HK-2 (cell line): ENCODE measurements at regions not wholly inside any gene's neighbourhood (a gene's known extent, or its start where the extent isn't known, plus 50 kb on each side); places are given as distances from the start of the nearest gene placed in this dataset.

ENCODE experiments used
- DNase-seq: peaks from one replicate; pipeline ENCODE4 v3.0.0-alpha.2; 2018; ENCODE audit not compliant: unreplicated experiment

DNA sequence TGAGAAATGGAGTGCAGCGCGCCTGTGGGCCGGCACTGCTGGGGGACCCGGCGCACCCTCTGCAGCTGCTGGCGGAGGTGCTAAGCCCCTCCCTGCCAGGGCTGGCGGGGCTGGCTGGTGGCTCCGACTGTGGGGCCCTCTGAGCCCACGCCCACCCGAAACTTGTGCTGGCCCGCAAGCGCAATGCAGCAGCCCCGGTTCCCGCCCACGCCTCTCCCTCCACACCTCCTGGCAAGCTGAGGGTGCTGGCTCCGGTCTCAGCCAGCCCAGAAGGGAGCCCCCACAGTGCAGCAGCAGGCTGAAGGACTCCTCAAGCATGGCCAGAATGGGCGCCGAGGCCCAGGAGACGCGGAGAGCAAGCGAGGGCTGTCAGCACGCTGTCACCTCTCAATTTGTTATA, 1063.0 kb upstream of the AUTS2 start:
- DNase-seq: no peak

DNA sequence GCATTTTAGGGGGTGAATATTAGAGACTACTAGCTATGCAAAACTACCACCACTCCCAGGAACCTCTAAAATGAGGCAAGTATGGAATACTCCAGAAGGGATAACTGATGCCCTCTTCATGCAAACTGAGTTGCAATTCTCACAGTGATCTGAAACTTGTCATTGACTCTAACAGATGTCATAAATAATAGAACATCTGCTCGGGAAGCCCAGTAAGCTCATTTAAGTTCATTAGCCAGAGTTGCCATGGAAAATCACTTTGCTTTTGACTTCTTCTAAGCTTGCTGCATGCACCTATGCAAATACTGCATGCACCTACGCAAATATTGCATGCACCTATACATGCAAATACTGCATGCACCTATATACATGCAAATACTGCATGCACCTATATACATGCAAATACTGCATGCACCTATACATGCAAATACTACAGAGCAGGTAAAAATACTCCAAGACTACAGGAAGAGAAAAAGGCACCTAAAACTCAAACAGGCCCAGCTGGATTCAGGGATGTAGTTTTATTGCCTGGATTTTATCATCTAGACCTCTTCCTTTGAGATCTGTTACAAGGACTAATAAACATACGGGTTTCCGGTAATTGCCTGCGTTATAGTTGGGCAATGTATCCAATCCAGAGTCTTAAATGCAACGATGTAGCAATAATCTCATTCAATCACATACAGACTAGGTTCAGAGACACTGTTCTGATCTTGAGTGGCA, 1061.1 kb upstream of the AUTS2 start:
- no peak for DNase-seq

DNA sequence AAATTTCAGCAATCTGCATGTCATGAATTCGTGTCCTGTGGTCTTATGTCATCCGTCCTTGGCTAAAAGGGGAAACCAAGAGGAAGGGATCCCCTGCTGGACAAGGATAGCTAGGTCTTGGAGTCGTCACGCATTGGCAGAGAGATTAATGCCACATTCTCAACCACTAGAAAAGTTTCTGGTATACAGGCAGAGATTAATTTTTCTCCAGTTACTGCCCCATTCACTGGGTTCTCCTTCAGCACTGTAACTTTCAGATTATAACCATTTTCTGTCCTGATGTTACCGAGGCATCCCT, 1060.6 kb upstream of the AUTS2 start:
- no peak for DNase-seq

DNA sequence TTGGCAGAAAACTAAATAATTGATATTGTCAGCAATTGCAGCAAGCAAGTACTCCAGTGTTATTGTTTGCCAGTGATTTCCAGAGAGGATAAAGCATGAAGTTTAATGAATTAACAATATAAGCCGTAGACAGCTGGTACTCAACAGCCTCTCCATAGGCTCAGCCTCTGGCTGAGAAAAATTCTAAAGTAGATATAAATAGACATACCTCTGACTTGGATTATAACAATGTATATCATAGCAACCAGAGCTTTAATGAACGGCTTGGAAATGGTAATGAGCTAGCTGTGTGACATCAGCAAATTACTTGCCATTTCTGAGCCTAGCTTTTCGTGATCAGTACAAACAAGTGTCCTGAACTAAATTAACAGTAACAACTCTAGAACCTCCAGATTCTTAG, 1055.4 kb upstream of the AUTS2 start:
- no peak for DNase-seq

DNA sequence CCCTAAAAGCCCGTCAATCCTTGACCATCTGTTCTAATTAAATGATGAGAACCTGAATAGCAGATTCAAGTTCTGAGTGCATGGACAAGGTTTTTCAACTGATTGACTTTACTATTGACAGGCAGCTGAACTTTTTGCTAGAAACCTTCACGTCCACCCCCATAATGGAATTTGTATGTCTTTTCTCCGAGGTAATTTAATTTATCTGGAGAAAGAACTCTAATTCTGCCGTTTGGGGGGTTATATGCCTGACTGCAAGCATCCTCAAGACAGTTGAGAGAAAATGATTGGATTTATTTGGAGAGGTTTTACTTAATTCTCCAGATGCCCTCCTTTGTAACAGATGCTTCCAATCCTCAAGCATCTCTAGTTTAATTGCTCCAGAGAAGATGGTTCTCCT, 1053.4 kb upstream of the AUTS2 start:
- DNase-seq: no peak

DNA sequence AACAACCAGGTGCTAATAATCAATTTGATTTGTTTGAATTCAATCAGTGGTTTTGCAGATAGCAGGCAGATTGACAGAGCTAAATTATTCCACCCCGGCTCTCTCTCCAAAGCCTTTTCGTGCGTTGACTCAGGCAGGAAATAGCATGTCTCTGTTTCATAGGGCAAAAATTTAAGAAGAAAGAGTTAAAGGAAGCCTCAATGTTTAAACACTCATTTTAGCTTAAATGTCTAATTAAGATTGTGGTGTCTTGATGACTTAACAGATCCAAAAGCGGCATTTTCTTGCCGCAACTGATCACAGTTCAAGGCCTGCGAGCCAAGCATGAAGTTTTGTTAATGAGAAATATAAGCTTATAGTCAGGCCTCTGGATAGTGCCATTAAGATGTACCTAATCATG, 1051.1 kb upstream of the AUTS2 start:
- DNase-seq: no peak

DNA sequence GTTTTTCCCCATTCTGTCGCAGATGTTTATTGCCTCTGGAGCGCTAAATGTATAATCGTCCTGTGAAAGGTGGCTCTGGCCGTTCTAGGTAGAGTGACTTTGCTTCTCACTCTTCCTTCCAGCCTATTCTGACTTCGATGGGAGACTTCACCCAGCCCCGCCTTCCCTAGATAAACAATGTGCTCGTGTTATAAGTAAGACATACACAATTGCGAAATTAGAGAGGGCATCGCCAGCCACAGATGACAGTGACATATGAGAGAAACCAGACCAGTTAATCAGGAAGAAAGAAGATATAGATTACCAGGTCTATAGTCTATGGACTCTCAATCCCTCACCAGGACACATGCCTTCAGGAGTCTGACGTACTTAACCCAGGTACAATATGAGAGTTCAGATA, 1050.5 kb upstream of the AUTS2 start:
- DNase-seq: no peak

DNA sequence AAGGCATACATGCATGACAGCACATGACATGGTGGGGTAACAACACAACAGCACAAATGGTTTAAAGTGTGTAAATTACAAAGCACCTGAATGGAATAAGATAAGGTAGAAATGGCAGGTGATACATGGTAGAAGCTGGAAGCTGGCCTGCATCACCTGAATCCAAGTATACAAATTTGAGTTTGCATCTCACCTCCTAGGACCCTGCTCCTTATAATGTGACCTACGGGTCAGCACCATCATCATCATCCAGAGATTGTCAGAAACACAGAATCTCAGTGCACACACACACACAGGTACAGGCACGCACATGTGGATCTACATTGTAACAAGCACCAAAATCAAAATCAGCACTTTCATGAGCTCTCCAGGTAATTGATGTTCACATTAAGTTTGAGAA, 1048.2 kb upstream of the AUTS2 start:
- no peak for DNase-seq

DNA sequence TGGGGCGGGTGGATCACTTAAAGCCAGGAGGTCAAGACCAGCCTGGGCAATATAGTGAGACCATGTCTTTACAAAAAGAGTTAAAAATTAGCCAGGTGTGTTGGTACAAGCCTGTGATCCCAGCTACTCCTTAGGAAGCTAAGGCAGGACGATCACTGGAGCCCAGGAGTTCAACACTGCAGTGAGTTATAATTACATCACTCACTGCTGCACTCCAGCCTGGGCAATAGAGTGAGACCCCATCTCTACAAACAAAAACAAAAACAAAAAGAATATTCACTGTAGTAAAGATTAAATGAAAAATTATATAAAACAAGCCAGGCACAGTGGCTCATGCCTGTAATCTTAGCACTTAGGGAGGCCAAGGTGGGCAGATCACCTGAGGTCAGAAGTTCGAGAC, 1047.6 kb upstream of the AUTS2 start:
- no peak for DNase-seq

DNA sequence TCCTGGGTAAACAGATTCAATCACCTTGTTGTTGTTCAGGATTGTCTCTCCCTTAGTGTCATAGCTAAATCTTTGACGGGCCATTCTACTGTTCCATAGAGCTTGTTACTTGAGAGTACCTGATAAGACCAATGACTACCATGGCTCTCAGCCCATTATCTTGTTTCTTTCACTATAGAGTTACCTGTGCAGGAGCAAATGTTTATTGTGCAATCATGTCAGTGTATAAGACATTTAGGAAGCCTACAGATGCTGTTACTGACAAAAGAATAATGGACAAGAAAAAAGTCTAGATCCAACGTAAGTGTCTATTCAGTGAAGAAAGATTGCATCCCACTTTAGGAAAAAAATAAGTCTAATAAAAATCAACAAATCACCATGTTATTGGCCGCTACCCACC, 1041.7 kb upstream of the AUTS2 start:
- DNase-seq: no peak

DNA sequence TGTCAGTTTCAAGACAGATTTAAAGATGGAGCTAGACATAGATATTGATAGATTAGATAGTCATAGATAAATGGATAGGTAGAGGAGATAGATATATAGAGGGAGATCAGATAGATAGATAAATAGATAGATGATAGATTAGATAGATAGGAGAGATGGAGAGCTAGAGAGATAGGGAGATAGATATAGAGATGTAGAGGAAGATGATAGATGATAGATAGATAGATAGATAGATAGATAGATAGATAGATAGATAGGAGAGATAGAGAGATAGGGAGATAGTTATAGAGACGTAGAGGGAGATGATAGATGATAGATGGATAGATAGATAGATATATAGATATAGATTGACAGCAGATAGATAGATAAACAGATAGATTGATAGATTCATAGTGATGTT, 1038.8 kb upstream of the AUTS2 start:
- DNase-seq: no peak

DNA sequence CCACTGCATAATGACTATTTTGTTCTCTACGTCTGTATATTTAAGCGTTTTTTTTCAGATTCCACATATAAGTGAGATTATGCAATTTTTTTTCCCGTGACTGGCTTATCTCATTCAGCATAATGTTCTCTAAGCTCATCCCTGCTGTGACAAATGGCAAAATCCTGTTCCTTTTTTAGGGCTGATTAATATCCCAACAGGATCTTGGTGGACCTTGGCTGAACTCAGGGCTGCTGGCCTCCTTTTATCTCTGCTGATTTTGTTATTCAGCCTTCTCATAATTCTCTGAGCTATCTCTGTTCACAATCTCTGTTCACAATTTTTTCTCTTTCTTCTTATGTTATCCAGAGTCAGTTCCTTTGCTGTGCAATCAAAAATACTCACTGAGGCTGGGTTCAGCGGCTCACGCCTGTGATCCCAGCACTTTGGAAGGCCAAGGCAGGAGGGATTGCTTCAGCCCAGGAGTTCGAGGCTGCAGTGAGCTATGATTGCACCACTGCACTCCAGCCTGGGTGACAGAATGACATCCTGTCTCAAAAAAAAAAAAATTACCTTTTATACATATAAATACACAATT, 1035.9 kb upstream of the AUTS2 start:
- no peak for DNase-seq

DNA sequence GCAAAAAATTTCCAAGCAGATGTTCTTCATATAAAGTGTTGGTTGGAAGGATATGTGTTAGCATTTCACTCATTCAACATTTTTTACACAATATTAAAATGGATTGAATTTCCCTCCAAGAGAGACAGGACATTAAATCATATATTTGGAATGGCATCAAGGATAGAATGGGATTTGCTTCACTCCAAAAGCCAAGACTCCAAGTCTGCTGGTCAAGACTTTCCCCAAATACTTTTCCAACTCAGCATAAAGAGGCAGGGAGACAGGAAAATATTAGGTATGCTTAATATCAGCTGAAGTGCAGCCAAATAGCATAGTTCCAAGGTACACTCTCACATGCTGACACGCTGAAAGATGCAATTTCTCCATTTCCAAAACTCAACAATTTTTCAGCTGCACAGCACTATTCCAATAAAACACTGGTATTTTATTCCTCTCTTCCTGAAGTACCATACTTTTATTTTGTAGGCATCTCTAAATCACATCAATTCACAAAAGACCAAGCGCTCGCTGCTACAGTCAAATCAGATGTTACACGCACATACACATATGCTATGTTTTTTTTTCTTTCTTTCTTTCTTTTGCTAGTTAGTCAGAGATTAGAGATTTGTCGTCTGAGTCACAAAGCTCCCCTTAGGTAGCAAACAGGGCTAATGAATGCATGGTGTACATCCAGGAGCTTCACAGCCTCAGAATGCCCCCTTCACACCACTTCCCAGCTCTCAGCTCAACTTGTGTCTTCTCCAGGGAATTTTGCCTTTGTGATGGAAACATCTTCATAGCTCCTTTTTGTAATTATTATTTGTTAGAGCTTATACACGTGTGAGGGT, 1033.8 kb upstream of the AUTS2 start:
- DNase-seq: no peak

DNA sequence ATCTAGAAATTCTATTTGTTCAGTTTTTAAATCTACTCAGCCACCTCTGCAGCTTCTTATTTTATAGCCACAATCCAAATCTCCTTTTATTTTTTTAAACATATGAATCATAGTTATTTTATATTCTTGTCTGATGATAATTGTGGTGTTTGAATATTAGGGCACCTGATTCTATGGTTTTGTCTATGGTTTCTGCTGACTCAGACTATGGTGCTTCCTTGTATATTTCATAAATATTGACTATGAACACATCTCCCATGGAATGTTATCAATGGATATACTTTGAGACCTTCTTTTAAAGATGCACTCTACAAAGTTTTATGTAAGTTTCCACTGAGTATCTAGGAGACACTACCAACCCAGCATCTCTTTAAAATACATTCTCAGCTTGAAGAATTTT, 1027.0 kb upstream of the AUTS2 start:
- DNase-seq: no peak

DNA sequence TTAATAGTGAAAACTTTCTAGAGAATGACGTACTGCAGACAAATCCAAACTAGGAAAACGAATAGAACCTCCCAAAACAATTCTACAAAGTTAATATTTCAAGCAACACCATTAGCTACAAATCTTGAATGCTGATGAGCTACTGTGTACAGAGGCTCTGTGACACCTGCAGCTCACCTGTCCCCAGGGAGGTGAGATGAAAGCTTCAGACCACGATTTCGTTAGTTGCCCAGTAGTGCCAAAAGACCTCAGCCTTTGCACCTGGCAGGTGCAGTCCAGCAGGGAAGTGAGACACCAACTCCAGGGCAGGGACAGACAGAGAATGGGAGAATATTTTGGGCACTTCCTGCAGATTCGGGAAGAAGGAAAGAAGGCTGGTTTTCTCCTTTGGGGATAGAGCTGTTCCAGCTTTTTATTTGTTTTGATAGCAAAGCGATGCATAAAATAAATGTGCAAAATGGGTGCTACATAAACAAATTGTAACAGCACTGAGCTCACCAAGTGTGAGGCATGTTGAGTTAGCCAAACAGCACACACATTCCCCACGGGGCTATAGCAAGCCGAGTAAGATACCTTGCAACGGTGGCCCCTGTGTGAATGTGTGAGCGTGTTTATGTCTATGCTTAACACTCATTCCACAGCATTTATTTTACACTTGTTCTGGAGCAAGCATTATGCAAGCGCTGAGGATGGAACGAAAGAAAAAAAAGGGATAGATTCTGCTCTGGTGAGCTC, 1024.8 kb upstream of the AUTS2 start:
- DNase-seq: no peak

DNA sequence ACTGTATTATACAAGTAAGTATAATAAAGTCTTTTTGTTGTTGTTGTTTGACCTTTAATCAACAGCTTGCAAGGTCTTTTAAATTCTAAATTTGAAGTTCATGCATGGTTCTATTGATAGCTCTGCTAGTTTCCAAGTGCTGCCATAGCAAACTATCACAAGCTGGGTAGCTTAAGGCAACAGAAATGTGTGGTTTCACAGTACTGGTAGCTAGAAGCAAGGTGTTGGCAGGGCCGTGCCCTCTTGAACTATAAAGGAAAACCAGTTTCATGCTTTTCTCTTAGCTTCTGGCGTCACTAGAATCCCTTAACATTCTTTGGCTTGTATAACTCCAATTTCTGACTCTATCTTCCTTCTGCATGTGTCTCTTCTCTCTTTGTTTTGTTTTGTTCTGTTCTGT, 1021.9 kb upstream of the AUTS2 start:
- no peak for DNase-seq

DNA sequence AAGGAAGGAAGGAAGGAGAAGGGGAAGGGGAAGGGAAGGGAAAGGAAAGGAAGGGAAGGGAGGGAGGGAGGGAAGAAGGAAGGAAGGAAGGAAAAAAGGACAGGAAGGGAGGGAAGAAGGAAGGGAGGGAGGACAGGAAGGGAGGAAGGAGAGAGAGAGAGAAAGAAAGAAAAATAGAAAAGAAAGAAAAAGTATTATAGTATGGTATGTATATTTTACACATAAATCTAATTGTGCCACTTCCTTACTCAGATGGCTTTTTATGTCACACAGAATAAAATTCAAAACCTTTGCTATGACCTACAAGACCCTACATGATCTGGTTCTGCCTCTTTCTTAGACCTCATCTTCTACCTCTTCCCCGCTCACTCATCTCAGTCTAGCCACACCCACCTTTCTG, 1016.9 kb upstream of the AUTS2 start:
- no peak for DNase-seq

DNA sequence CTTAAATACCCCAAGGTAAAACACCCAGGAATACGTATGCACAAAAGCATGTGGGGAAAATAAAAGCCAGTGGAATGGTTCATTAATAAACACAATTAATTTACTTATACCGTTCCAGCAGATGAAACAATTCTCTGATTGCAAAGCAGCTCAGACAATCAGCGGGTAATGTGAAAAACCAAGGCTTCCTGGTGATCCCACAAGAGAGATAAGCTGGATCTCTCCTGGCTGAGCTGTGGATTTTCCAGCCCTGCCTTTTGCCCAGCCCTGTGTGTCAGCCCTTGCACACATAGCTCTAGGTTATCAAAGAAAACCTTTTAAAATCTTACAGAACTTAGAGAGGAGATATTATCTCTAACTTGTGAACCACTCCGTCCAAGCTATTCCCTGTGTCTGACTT, 1010.7 kb upstream of the AUTS2 start:
- no peak for DNase-seq

DNA sequence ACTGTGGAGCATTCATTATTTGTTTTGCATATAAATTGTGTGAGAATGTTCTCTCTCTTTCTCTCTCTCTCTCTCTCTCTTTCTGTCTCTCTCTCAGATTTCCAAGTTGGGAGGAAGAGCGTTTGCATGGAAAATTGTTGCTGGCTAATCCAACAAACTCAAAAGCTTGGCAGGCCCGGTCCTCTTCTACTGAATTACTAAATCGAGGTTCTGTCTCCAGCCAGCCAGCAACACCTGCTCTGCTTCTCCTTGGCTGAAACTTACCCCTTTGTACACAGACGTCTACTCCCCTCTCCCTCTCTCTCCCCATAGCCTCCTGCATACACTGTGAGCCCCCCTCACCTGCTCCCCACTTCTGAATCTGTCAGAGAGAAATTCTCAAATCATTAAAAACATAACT, 996.4 kb upstream of the AUTS2 start:
- DNase-seq: no peak

DNA sequence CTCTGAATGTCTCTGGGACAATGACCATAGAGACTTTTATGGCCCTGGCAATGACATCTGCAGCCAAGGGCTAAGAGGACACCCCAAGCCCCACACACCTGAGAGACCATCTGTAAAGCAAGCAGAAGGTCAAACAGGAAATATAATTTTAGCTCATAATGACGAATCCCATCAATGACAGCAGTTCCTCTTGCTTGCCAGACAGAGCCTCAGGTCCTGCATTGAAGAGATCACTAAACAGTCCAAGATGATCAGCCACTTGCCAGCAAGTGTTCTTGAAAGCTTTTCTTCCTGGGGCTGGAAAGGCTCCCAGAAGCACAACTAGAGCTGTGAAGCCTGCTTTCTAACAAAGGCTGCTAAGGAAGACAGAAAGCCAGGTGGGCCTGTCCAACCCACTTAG, 993.7 kb upstream of the AUTS2 start:
- DNase-seq: no peak

DNA sequence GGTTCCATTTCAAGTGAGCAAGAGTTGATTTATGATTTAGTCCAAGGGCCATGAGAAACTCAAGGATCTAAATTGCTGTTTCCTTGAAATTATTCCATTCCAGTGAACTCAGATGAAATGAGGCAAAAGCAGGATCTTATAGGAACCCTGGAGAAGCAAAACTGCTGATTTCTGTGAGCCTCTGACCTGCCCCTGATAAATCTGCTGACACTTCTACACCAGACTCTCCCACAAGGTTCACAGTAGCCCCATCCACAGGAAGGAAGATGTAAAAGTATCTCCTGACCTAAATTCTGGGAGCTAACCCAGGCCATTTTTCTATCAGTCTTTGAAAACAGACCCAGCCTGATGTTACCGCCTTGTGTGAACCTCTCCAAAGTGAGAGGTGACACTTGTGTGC, 987.6 kb upstream of the AUTS2 start:
- DNase-seq: no peak

DNA sequence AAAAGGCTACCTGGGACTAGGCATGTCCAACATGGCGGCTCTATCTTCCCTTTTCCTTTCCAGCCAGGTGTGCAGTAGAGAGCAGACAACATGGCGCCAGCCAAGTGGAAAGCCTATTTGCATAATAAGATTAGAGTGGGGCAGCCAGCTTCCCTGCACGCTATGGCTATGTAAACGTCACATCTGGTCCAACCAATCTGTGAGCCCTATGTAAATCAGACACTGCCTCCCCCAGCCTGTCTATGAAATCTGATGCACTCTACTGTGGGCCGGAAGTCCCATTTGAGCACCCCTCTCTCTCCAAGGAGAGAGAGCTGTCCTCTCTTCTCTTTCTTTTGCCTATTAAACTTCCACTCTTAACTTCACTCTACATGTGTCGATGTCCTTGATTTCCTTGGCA, 984.9 kb upstream of the AUTS2 start:
- no peak for DNase-seq

DNA sequence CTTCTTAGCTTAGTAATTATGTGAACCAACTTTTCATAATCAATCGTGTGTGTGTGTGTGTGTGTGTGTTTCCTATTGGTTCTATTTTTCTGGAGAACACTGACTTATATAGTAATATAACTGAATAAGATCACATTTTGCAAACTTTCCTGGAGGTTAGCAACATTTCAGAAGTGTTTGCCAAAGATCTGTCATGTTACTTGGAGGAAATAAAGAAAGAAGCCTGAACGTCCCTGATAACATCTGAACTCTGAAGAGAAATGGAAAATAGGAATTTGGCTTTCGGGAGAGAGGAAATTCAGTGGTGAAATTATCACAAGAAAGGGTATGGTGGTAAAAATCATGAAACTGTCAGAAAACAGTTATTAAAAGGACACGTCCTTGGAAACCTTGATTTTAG, 984.4 kb upstream of the AUTS2 start:
- DNase-seq: no peak
